ENCODE measurements at regions not wholly inside any gene's neighbourhood (a gene's known extent, or its start where the extent isn't known, plus 50 kb on each side); places are given as distances from the start of the nearest gene placed in this dataset.

GRCh38 chr1:238239343-238239742 is 348.6 kb upstream of the ZP4 start:
- TF ChIP-seq IRF2 (CRISPR knock-in tag; IDR thresholded peaks at IDR 0.05), result no peak
- TF ChIP-seq FOXJ3 (CRISPR knock-in tag; IDR thresholded peaks at IDR 0.05), result no peak
- no peak for TF ChIP-seq BDP1 (IDR thresholded peaks at IDR 0.05; ENCODE audit: insufficient read depth, insufficient read length)
- no peak for TF ChIP-seq EZH2 (IDR thresholded peaks at IDR 0.05; ENCODE audit: borderline replicate concordance, low read depth, low read length)
- TF ChIP-seq GTF2F1 (IDR thresholded peaks at IDR 0.05; ENCODE audit: low read depth, low read length), result no peak
- no peak for TF ChIP-seq XRCC5 (IDR thresholded peaks at IDR 0.05; ENCODE audit: low read depth, low read length)

All from K562 (cell line).